NCI-H2171 (cell line): ENCODE measurements at regions not wholly inside any gene's neighbourhood (a gene's known extent, or its start where the extent isn't known, plus 50 kb on each side); places are given as distances from the start of the nearest gene placed in this dataset.
"Not testable (repeated sequence)": the region's sequence is repeated elsewhere in the genome, so short reads cannot be mapped to it uniquely, and the experiment has no call there.

Experiments
- DNase-seq: peaks from one replicate; lab custom pipeline; 2025; lab: John Stamatoyannopoulos, UW

DNA sequence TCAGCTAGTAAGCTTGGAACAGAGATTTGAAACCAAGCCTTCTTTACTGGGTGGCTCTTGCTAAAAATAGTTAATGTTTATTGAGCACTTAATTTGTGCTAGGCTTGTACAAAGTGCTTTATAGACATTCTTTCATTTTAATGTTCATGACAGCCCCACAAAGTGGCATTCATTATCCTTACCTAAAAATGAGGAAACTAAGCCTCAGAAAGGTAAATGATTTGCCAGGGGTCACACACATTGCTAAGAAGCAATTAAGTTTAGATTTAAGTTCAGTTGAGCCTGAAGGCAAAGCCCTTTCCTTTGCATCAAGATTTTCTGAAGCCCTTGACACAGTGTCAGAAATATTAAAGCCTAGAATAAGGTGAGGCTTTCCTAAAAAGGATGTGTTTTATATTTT lies 327.5 kb upstream of the FGF13 start:
- no peak for DNase-seq

DNA sequence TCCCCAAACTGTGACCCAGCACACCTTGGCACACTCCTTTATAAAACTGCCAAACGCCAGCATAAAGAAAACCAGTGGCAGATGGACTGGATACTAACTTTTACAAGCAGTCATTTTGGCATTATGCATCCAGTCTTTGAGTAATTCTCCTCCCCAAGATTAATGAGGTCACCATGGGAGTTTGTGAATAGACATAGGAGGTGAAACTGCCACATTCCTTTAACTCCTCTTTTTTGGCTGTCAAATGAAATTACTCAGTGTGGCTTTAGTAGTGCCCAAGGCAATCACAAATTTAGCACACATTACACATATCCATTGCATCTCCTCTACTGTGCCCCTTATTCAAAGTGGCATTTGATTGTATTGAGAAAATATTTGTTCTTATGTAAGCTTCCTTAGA lies 315.3 kb upstream of the FGF13 start:
- DNase-seq: no peak

DNA sequence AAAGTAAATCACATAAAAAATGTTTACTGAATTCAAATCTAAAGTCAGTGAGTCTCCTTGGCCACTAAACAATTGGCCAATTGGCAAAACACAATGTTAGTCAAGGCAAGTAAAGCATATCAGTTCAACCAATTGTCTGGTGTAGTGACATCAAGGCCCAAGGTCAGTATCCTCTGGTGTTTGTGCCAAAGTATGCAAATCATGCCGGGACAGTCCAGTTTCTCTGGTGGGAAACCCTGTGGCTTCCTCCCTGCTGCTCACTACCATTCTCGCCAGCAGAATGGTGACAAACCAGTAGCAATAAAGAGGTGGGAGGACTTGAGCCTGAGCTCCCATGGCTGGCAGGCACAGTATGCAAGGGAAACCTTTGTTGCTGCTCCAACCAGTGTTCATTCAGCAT lies 314.9 kb upstream of the FGF13 start:
- no peak for DNase-seq

DNA sequence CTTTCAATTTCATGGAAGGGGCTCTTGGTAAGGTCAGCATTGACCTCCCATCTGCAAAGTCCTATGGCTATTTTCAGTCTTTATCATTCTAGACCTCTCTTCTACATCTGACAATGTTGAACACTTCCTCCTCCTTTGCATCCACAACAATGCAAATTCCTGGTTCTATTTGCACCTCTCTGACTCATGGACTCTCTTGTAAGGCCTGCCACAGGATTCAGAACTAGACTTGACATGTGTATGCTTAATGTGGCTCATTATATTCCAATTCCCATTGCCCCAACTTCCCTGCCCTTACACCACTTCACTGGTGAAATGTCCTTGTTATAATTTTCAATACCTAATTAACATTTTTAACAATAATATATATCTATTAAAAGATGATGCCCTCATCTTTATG lies 314.3 kb upstream of the FGF13 start:
- DNase-seq: no peak

DNA sequence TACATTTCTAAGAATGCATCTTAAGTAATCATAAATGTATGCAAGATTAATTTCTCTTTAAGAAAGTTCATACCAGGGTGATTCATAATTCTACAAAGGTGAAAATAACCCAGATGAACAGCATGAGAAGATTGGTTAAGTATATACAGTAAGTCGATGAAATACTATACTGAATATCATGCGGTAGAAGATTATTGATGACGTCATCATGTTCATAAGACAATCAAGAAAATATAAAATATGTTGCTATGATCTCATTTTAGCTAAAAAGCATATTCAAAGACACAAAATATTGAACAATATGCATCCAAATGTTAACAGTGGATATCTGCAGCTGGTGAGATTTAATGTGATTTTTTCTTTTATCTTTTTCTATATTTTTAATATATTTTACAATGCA lies 312.0 kb upstream of the FGF13 start:
- DNase-seq: no peak

DNA sequence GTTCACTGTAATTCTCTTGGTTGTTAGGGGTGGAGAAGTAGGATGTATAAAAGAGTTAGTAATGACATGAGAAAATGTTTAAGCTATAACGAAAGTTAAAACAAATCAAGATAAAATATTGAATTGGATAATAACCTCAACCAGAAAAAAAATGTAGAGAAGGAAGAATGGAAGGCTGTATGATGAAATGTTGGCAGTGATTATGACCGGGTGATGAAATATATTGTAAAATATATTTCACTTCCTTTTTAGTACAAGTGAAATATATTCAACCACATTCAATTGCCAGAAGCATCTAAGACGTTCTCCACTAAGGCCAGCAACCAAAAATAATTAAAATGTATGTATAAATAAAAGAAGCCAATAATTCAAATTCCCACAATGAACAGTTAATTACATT lies 309.3 kb upstream of the FGF13 start:
- DNase-seq: no peak

DNA sequence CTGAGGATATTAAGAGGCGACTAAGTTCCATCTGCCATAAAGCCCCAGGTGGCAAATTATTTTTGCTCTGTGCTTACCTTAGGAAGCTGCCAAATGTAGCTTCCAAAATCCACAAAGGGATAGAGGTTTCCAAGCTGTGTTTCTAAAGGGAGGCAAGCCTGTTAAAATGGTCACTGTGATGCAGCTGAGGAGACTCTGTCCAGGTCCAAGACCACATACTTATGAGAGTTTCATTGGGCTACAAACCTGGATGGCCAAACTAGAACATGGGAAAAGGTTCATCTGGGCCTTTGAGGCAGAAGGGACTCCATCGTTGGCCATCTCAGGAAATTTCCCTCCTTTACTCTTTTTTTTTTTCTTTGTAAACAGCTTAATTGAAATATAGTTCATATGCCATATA lies 306.9 kb upstream of the FGF13 start:
- no peak for DNase-seq

DNA sequence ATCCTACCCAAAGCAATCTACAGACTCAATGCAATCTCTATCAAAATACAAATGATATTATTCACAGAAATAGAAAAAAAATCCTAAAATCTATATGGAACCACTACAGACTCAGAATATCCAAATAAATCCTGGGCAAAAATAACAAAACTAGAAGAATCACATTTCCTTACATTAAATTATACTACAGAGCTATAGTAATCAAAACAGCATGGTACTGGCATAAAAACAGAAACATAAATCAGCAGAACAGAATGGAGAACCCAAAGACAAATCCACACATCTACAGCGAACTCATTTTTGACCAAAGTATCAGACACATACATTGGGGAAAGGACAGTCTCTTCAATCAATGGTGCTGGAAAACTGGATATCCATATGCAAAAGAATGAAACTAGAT lies 304.1 kb upstream of the FGF13 start:
- no peak for DNase-seq

DNA sequence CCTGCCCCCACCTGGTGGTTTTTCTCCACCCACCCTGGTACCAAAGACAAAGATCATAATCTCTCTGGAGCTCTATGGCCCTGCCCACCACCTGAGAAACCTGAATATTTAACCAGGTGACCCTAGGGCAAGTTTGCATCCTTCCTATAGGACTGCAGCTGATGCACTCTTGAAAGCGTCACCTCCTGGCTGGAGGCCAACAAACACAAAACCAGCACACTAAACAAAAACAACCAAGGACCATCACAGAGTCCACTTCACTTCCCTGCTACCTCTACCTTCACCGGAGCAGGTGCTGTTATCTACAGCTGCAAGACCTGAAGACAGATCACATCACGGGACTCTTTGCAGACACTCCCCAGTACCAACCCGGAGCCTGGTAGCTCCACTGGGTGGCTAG lies 296.7 kb upstream of the FGF13 start:
- DNase-seq: no peak

DNA sequence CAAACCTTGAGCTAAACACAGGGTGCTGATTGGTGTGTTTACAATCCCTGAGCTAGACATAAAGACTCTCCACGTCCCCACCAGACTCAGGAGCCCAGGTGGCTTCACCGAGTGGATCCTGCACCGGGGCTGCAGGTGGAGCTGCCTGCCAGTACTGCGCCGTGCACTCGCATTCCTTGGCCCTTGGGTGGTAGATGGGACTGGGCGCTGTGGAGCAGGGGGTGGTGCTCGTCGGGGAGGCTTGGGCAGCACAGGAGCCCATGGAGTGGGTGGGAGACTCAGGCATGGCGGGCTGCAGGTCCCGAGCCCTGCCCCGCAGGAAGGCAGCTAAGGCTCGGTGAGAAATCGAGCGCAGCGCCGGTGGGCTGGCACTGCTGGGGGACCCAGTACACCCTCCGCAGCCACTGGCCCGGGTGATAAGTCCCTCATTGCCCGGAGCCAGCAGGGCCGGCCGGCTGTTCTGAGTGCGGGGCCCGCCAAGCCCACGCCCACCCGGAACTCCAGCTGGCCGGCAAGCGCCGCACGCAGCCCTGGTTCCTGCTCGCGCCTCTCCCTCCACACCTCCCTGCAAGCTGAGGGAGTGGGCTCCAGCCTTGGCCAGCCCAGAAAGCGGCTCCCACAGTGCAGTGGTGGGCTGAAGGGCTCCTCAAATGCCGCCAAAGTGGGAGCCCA lies 292.5 kb upstream of the FGF13 start:
- DNase-seq: not testable (repeated sequence)

DNA sequence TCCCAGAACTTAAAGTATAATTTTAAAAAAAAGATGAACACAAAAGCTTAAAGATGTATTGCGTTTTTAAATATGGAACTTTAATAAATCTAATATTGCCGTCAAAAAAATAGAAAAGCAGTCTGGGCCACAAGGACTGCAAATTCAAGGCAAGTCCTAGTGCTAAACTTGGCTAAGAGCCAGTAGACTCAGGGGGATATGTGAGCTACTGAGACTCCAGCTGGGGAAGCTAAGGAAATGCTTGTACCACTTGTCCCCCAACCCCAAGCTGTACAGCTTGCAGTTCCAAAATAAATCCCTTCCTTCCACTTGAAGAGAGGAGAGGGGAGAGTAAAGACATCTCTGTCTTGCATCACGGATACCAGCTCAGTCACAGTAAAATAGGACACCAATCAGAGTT lies 290.8 kb upstream of the FGF13 start:
- no peak for DNase-seq

DNA sequence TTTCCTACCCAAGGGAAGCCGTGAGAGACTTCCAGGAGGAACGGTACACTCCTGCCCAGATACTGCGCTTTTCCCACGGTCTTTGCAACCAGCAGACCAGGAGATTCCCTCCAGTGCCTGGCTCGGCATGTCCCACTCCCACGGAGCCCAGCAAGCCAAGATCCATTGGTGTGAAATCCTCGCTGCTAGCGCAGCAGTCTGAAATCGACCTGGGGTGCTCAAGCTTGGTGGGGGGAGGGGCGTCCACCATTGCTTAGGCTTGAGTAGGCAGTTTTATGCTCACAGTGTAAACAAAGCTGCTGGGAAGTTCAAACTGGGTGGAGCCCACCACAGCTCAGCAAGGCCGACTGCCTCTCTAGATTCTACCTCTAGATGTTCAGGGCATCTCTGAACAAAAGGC lies 284.8 kb upstream of the FGF13 start:
- no peak for DNase-seq

DNA sequence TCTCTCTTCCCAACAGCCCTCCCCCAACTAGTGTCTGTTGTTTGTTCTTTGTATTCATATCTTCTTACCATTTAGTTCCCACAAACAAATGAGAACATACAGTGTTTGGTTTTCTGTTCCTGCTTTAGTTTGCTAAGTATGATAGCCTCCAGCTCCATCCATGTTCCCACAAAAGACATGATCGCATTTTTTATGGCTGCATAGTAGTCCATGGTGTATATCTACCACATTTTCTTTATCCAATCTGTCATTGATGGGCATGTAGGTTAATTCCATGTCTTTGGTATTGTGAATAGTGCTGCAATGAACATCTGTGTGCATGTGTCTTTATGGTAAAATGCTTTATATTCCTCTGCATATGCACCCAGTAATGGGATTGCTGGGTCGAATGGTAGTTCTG lies 283.9 kb upstream of the FGF13 start:
- DNase-seq: no peak

DNA sequence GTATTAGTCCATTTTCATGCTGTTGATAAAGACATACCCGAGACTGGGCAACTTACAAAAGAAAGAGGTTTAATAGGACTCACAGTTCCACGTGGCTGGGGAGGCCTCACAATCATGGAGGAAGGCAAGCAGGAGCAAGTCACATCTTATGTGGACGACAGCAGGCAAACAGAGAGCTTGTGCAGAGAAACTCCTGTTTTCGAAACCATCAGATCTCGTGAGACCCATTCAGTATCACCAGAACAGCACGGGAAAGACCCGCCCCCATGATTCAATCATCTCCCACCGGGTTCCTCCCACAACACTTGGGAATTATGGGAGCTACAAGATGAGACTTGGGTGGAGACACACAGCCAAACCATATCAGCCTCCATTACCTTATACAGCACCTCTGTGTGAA lies 278.9 kb upstream of the FGF13 start:
- DNase-seq: not testable (repeated sequence)

DNA sequence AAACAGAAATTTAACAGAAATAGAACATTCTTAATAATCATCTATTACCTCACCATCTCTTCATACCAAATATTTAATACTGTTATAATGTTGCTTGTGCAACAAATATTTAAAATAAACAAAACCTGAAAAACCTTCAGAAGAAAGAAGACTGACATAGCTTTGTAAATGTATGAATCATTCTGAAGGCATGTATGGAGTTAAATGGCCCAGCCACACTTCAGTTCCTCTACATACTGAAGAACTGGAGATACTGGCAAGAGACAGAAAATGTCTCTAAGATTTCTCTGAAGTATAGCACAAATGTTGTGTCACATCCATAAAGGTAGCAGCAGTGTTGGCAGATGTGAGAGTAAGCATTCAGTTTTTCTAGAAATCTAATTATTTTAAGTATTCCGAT lies 275.3 kb upstream of the FGF13 start:
- DNase-seq: no peak

DNA sequence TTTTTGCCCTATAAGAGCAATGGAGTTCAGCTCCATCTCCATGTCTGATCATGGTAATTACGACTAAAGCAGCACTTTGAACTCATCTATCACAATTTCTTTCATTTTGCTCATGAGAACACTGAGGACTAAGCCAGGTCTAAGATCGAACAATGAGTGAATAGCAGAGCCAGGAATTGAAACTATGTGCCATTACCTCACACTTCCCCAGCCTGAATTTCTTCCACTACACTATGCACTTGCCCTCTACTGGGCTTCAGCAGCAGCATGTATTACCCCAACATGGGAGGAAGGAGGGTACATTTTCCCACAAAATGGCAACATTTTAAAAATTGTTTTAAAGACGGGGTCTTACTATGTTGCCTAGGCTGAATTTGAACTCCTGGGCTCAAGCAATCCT lies 274.7 kb upstream of the FGF13 start:
- DNase-seq: no peak

DNA sequence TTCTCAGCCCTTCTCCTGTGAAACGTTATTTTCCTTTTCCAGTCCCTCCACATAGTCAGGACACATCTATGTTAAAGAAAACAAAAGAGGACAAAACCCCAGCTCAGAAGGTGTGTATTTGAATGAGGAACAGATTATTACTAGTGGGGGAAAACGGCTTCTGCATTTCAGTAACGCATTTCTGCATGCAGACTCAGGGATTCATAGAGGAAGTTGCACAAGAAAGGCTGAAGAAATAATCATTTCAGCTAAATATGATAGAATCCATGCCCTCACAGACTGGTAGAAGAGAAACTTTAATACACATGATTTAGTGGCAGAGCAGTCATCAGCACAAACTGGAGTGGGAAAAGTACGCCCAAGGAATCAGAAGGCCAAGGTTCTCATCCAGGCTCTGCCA lies 270.8 kb upstream of the FGF13 start:
- no peak for DNase-seq

DNA sequence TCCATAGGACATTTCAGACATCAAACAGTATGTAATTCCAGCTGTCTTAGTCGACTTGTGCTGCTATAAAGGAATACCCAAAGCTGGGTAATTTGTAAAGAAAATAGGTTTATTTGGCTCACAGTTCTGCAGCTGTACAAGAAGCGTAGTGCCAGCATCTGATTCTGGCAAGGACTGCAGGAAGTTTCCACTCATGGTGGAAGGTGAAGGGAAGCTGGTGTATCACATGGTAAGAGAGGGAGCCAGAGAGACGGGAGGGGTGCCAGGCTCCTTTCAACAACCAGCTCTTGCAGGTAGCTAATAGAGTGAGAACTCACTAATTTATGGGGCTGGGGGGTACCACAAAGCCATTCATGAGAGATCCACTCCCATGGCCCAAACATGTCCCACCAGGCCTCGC lies 253.0 kb upstream of the FGF13 start:
- DNase-seq: no peak

DNA sequence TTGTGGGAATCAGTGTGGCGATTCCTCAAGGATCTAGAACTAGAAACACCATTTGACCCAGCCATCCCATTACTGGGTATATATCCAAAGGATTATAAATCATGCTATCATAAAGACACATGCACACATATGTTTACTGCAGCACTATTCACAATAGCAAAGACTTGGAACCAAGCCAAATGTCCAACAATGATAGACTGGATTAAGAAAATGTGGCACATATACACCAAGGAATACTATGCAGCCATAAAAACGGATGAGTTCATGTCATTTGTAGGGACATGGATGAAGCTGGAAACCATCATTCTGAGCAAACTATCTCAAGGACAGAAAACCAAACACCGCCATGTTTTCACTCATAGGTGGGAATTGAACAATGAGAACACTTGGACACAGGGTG lies 250.9 kb upstream of the FGF13 start:
- not testable (repeated sequence) for DNase-seq

DNA sequence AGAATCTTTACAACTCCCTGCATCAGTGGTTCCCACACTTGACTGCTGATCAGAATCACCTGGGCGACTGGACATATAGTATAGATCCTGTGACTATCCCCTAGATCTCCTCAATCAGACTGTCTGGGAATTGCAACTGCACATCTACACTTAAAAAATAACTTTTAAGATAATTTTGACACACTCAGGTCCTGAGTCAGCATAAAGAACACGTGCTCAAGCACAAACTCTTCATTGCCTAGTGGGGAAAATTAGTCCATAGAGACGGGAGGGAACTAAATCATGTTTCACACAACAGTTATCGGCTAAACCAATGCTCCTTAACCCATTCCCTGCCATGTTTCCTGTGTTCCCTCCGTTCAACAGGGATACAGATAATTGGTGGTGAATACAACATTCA lies 243.5 kb upstream of the FGF13 start:
- no peak for DNase-seq

DNA sequence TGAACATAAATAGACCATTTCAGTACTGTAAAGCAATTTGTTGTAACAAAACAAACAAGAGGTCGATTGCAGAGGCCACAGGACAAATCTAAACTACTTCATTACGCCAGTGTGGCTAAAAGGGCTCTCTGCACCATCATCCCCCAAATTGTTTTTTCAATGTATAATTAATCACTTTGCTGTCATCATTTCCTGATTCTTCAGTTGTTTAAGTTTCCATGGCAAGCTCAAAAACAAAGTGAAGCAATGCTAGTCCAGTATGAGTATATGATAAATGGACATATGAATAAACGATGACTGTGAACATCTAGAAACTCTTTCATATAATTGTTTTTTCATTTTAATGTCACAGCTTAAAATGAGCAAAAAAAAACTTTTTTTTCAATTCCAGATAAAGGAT lies 235.4 kb upstream of the FGF13 start:
- DNase-seq: no peak

DNA sequence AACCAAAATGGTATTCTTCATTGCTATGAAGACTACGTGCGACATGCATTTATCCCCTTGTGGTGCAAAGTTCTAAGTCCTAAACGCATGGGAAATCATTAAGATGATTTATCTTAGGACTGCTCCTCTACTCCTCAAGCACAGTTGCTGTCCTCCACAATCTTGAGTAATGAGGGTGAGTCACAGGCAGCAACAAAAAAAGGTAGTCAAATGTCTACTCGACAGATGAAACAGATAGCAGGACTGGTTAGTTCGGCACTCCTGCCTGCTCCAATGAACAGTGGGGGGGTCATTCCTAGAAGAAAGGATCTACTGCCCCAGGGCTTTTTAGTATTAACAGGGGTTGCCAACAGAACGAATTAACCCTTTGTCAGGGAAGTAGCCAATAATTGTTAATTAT lies 233.7 kb upstream of the FGF13 start:
- DNase-seq: no peak

DNA sequence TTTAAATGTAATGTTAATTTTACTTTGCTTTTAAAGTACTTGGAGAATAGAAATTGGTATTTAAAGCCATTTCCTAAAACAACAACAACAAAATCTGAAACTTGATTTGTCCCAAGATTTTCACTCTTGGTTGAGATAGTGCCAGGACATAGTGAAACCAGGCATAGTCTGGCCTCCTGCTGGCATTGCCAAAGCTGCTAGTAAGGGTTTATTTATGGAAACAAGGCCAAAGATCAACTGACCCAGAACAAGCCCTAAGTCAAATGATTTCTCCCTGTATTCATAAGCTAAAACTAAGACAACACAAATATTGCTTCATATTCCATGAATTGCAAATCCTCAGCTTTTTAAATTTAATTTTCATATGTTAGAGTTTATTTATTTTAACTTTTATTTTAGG lies 227.5 kb upstream of the FGF13 start:
- DNase-seq: no peak

DNA sequence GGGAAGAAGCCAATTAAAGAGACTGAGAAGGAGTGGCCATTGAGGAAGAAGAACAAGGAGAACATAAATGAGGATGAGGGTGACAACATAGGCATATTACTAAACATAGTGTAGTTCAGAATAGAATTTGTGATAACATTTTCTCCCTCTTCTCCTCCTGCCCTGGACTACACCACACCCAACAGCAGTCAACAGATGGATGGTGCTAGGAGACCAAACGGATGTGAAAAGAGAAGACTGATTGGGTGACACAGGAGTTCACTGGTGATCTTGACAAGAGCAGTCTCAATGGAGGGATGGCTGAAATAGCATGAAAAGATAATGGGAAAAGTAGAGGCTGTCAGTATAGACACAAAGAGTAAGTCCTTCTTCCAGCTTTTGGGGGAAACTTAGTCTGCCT lies 226.5 kb upstream of the FGF13 start:
- no peak for DNase-seq

DNA sequence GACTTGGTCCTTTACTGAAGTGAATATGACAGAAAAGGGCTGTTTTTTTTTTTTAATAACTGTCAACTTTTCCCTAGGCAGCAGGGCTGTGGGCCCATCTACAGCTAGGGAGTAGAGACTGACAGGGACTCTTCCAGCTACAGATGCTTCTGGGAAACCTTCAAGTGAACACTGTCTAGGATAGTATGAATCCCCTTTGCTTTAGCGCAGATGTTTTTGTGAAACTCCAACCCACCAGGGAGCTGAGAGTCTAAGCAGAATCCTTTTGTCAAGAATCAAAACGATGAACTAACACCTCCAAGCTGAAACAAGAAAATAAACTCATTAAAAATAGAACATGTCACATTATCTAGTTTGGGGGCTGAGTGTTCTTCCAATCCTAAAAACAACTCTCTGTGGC lies 219.7 kb upstream of the FGF13 start:
- no peak for DNase-seq
